GM12878 (cell line): ENCODE measurements at regions not wholly inside any gene's neighbourhood (a gene's known extent, or its start where the extent isn't known, plus 50 kb on each side); places are given as distances from the start of the nearest gene placed in this dataset.

Experiments used
- ATAC-seq: fragments of 200-7000 bp; cut with Tn5 transposase; 3 replicates; pipeline ENCODE4 v1.9.1; 2020; ENCODE audit warnings: mild to moderate bottlenecking, moderate library complexity
- BruUV-seq: library from RNA; stranded (reverse); fragments of 400-500 nt; replicated peaks from 2 replicates; lab custom pipeline; 2021; lab: Mats Ljungman, UMichigan
- CTCF ChIA-PET: fragments of 300-600 bp; sonication (Branson Sonifier 250); formaldehyde crosslinking; extraction: SDS; loops from one replicate; lab custom pipeline; 2021; ENCODE audit warnings: inconsistent platforms; lab: Yijun Ruan, JAX
- POLR2A ChIA-PET: fragments of 350-600 bp; formaldehyde crosslinking; extraction: SDS; loops from one replicate; lab custom pipeline; 2021; ENCODE audit warnings: inconsistent platforms; lab: Charles Lee
- RAD21 ChIA-PET: fragments of 300-600 bp; sonication (Branson Sonifier 250); formaldehyde crosslinking; loops from one replicate; lab custom pipeline; 2023; ENCODE audit warnings: antibody characterized with exemption; ENCODE audit not compliant: unreplicated experiment; lab: Charles Lee
- SMC1A ChIA-PET: fragments of 300-600 bp; sonication (Branson Sonifier 250); formaldehyde crosslinking; loops from one replicate; lab custom pipeline; 2023; ENCODE audit not compliant: unreplicated experiment, uncharacterized antibody; lab: Charles Lee
- DNase-seq: peaks from one replicate; pipeline ENCODE4 v3.0.0-alpha.2; 2011; ENCODE audit warnings: low read depth, low spot score
- FAIRE-seq: peaks from 3 replicates; lab custom pipeline; 2011; peaks lifted over from hg19 to GRCh38; lab: Jason Lieb, UNC
- H2AFZ ChIP-seq: 2 replicates; pipeline ENCODE4 v1.6.0; 2011; ENCODE audit warnings: low read depth, low read length, control low read depth; ENCODE audit not compliant: control insufficient read depth
- H3K27ac ChIP-seq: 2 replicates; pipeline ENCODE4 v1.5.1; 2011; ENCODE audit warnings: control low read depth; ENCODE audit not compliant: control insufficient read depth, insufficient read depth
- H3K27me3 ChIP-seq, 2 experiments: replicated peaks in 1 of 2; 2 replicates each; pipeline versions ENCODE4 v1.6.0 to v1.6.1; 2011; ENCODE audit warnings: low read length in 1 of 2; ENCODE audit not compliant: control insufficient read depth in 2 of 2, insufficient read depth in 2 of 2
- H3K36me3 ChIP-seq, 2 experiments: 2 replicates each; pipeline ENCODE4 v1.5.1; 2011; ENCODE audit warnings: low read length in 1 of 2; ENCODE audit not compliant: control insufficient read depth in 2 of 2, insufficient read depth in 2 of 2
- H3K4me1 ChIP-seq: 2 replicates; pipeline ENCODE4 v1.6.1; 2011; ENCODE audit warnings: mild to moderate bottlenecking, low read length, moderate library complexity, mixed read lengths; ENCODE audit not compliant: control insufficient read depth, insufficient read depth
- H3K4me2 ChIP-seq: 2 replicates; pipeline ENCODE4 v1.6.0; 2011; ENCODE audit warnings: control low read depth; ENCODE audit not compliant: control insufficient read depth, insufficient read depth
- H3K4me3 ChIP-seq: fragments of 200-600 bp; sonication (generic); 2 replicates; pipeline ENCODE4 v1.5.1; 2016
- H3K79me2 ChIP-seq: 2 replicates; pipeline ENCODE4 v1.6.0; 2011; ENCODE audit warnings: low read length; ENCODE audit not compliant: control insufficient read depth, insufficient read depth
- H3K9ac ChIP-seq: 2 replicates; pipeline ENCODE4 v1.8.0; 2011; ENCODE audit warnings: low read length, control low read depth, mixed read lengths; ENCODE audit not compliant: control insufficient read depth, insufficient read depth
- H3K9me3 ChIP-seq: replicated peaks from 3 replicates; pipeline ENCODE4 v1.5.1; 2011; ENCODE audit warnings: mild to moderate bottlenecking, low read length; ENCODE audit not compliant: control insufficient read depth, insufficient read depth
- H4K20me1 ChIP-seq: 2 replicates; pipeline ENCODE4 v1.6.0; 2011; ENCODE audit not compliant: control insufficient read depth, insufficient read depth
- KDM1A ChIP-seq: fragments of 200-600 bp; sonication (generic); IDR thresholded peaks from 2 replicates; pipeline ENCODE4 v1.6.1; 2016; ENCODE audit warnings: borderline replicate concordance
- NFIC ChIP-seq: IDR thresholded peaks from 2 replicates; pipeline ENCODE4 v1.6.1; 2012; ENCODE audit warnings: low read depth, mild to moderate bottlenecking, inconsistent platforms, low read length, moderate library complexity
- PAX5 ChIP-seq: IDR thresholded peaks from 2 replicates; pipeline ENCODE4 v1.6.1; 2011; ENCODE audit warnings: low read depth, low read length, borderline replicate concordance
- RAD51 ChIP-seq: fragments of 450-650 bp; IDR thresholded peaks from 2 replicates; pipeline ENCODE4 v1.6.1; 2016; ENCODE audit warnings: moderate library complexity, mild to moderate bottlenecking, inconsistent platforms
- RELA ChIP-seq: fragments of 450-650 bp; IDR thresholded peaks from 2 replicates; pipeline ENCODE4 v1.8.0; 2014; ENCODE audit warnings: borderline replicate concordance; ENCODE audit not compliant: partially characterized antibody
- SMAD1 ChIP-seq: fragments of 450-650 bp; IDR thresholded peaks from 2 replicates; pipeline ENCODE4 v1.6.1; 2018; ENCODE audit warnings: mild to moderate bottlenecking, low read depth; ENCODE audit not compliant: partially characterized antibody
- ZNF622 ChIP-seq: fragments of 450-650 bp; IDR thresholded peaks from 2 replicates; pipeline ENCODE4 v1.6.1; 2017; ENCODE audit warnings: mild to moderate bottlenecking, inconsistent platforms
- WGBS: methylation state at CpG from one replicate; pipeline ENCODE4 v1.1.6; 2016; ENCODE audit warnings: low lambda C conversion rate; ENCODE audit not compliant: insufficient replicate concordance, insufficient coverage; ENCODE audit errors: missing lambda C conversion rate; 5-methylcytosine and 5-hydroxymethylcytosine counted together
- in situ Hi-C: fragments of 300-500 bp; cut with MboI; formaldehyde crosslinking; loops from 9 replicates; pipeline ENCODE4 v1.14.3; 2018; ENCODE audit warnings: mixed read lengths
- intact Hi-C: fragments of 100-400 bp; cut with micrococcal nuclease; formaldehyde crosslinking; loops from one replicate; pipeline ENCODE4 v1.14.2; 2022; ENCODE audit not compliant: unreplicated experiment
- TF ChIP-seq, protein P1 (sequence below): fragments of 150-350 bp; IDR thresholded peaks from 2 replicates; pipeline ENCODE4 v1.6.1; 2016; ENCODE audit warnings: low read depth, low read length
- TF ChIP-seq, protein P2 (sequence below): fragments of 450-650 bp; IDR thresholded peaks from 2 replicates; pipeline ENCODE4 v1.6.1; 2017; ENCODE audit warnings: mild to moderate bottlenecking, moderate library complexity
- TF ChIP-seq, protein P3 (sequence below): fragments of 150-350 bp; IDR thresholded peaks from 2 replicates; pipeline ENCODE4 v1.6.1; 2014; ENCODE audit warnings: mild to moderate bottlenecking, low read depth, low read length
- TF ChIP-seq, protein P4 (sequence below): fragments of 450-650 bp; IDR thresholded peaks from 2 replicates; pipeline ENCODE4 v1.6.1; 2016; ENCODE audit warnings: mild to moderate bottlenecking

DNA sequence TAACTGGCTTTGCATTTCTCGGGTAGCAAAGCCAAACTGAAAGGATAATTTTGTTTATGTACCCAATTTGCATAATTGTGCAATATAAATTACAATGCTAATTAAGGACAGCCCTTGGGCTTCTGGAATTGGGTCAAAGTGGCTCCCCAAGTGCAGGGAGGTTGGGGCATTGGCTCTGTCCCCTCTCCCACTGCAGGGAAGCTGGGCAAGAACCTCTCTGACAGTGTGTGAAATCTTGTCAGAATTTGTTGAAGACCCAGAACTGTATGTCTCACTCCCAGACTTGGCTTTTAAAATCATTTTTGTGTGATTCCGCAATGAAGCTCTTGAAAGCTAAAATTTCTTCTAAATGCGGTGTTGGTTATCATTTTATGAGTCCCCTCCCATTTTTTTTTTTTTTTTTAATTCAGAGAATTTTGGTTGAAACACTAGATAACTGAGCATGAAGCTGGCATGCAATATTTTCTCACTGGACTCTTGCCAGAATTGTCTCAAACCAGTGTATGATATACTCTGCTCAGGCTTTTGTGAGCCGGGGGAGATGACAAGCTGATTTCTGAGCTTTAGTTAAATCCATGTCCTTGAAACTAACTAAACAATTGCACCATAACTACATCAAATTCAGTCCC, 878.9 kb upstream of the CXADR start (continued):
- TF ChIP-seq, protein P1, sequence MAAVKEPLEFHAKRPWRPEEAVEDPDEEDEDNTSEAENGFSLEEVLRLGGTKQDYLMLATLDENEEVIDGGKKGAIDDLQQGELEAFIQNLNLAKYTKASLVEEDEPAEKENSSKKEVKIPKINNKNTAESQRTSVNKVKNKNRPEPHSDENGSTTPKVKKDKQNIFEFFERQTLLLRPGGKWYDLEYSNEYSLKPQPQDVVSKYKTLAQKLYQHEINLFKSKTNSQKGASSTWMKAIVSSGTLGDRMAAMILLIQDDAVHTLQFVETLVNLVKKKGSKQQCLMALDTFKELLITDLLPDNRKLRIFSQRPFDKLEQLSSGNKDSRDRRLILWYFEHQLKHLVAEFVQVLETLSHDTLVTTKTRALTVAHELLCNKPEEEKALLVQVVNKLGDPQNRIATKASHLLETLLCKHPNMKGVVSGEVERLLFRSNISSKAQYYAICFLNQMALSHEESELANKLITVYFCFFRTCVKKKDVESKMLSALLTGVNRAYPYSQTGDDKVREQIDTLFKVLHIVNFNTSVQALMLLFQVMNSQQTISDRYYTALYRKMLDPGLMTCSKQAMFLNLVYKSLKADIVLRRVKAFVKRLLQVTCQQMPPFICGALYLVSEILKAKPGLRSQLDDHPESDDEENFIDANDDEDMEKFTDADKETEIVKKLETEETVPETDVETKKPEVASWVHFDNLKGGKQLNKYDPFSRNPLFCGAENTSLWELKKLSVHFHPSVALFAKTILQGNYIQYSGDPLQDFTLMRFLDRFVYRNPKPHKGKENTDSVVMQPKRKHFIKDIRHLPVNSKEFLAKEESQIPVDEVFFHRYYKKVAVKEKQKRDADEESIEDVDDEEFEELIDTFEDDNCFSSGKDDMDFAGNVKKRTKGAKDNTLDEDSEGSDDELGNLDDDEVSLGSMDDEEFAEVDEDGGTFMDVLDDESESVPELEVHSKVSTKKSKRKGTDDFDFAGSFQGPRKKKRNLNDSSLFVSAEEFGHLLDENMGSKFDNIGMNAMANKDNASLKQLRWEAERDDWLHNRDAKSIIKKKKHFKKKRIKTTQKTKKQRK: no peak
- TF ChIP-seq, protein P2, sequence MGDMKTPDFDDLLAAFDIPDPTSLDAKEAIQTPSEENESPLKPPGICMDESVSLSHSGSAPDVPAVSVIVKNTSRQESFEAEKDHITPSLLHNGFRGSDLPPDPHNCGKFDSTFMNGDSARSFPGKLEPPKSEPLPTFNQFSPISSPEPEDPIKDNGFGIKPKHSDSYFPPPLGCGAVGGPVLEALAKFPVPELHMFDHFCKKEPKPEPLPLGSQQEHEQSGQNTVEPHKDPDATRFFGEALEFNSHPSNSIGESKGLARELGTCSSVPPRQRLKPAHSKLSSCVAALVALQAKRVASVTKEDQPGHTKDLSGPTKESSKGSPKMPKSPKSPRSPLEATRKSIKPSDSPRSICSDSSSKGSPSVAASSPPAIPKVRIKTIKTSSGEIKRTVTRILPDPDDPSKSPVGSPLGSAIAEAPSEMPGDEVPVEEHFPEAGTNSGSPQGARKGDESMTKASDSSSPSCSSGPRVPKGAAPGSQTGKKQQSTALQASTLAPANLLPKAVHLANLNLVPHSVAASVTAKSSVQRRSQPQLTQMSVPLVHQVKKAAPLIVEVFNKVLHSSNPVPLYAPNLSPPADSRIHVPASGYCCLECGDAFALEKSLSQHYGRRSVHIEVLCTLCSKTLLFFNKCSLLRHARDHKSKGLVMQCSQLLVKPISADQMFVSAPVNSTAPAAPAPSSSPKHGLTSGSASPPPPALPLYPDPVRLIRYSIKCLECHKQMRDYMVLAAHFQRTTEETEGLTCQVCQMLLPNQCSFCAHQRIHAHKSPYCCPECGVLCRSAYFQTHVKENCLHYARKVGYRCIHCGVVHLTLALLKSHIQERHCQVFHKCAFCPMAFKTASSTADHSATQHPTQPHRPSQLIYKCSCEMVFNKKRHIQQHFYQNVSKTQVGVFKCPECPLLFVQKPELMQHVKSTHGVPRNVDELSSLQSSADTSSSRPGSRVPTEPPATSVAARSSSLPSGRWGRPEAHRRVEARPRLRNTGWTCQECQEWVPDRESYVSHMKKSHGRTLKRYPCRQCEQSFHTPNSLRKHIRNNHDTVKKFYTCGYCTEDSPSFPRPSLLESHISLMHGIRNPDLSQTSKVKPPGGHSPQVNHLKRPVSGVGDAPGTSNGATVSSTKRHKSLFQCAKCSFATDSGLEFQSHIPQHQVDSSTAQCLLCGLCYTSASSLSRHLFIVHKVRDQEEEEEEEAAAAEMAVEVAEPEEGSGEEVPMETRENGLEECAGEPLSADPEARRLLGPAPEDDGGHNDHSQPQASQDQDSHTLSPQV: no peak
- no peak for TF ChIP-seq ZNF622

DNA sequence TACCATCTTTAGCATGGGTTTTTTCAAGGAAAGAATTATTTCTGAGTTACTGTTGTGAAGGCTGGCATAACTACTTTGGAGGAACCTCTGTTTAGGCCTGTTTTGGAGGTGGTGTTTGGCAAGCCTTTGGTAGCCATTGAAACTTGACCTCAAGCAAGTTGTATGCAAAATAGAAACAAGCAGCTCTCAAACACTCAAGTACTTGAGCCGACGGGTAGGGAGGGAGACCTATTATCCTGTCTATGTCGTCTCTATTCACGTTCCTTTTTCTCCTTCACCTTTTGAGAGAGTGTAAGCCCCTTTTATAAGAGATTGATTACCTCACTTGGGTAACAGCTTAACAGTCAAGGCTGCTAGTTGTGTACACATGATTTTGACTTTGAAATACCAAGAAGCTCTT, 878.3 kb upstream of the CXADR start:
- in situ Hi-C loops: no loop called here
- H4K20me1 ChIP-seq: no peaks in the 10 kb centered on the region
- H3K79me2 ChIP-seq: no peaks in the 10 kb centered on the region
- ChIA-PET POLR2A (no interaction called here), SMC1A (interaction anchor here (0.7 kb wide), 1 partner anchor 826 kb away, joined by 3 read pairs; no protein-coding TSS in a partner anchor), RAD21 (no interaction called here), CTCF (no interaction called here)
- H3K4me2 ChIP-seq: no peak overlapping the region
- DNase-seq: no peak
- BruUV-seq: no TSS peak
- H3K9me3 ChIP-seq: no peaks in the 10 kb centered on the region; the same call in 2 of the 3 replicates
- FAIRE-seq: no peak
- H2AFZ ChIP-seq: no peak overlapping the region
- 8% methylated on average over 4 of the region's 4 CpGs for WGBS
- no peaks in the 10 kb centered on the region for H3K36me3 ChIP-seq
- ATAC-seq: no peak
- H3K9ac ChIP-seq: no peak overlapping the region
- H3K27me3 ChIP-seq: no peaks in the 10 kb centered on the region
- H3K4me1 ChIP-seq: no peaks in the 10 kb centered on the region
- no peak overlapping the region for H3K4me3 ChIP-seq
- H3K27ac ChIP-seq: no peak overlapping the region
- intact Hi-C loops: no loop called here
- TF ChIP-seq PAX5: no peak
- TF ChIP-seq SMAD1: no peak
- TF ChIP-seq KDM1A: no peak
- no peak for TF ChIP-seq RAD51
- no peak for TF ChIP-seq NFIC
- TF ChIP-seq, protein P3, sequence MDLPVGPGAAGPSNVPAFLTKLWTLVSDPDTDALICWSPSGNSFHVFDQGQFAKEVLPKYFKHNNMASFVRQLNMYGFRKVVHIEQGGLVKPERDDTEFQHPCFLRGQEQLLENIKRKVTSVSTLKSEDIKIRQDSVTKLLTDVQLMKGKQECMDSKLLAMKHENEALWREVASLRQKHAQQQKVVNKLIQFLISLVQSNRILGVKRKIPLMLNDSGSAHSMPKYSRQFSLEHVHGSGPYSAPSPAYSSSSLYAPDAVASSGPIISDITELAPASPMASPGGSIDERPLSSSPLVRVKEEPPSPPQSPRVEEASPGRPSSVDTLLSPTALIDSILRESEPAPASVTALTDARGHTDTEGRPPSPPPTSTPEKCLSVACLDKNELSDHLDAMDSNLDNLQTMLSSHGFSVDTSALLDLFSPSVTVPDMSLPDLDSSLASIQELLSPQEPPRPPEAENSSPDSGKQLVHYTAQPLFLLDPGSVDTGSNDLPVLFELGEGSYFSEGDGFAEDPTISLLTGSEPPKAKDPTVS: no peak
- TF ChIP-seq, protein P4, sequence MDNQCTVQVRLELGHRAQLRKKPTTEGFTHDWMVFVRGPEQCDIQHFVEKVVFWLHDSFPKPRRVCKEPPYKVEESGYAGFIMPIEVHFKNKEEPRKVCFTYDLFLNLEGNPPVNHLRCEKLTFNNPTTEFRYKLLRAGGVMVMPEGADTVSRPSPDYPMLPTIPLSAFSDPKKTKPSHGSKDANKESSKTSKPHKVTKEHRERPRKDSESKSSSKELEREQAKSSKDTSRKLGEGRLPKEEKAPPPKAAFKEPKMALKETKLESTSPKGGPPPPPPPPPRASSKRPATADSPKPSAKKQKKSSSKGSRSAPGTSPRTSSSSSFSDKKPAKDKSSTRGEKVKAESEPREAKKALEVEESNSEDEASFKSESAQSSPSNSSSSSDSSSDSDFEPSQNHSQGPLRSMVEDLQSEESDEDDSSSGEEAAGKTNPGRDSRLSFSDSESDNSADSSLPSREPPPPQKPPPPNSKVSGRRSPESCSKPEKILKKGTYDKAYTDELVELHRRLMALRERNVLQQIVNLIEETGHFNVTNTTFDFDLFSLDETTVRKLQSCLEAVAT: no peak
- no peak for TF ChIP-seq RELA
